Type B pancreatic cell (in vitro differentiated cells): ENCODE measurements at regions not wholly inside any gene's neighbourhood (a gene's known extent, or its start where the extent isn't known, plus 50 kb on each side); places are given as distances from the start of the nearest gene placed in this dataset.

ENCODE experiments used
- DNase-seq: peaks from one replicate; pipeline ENCODE4 v3.0.0; 2021; ENCODE audit warnings: mixed read lengths; ENCODE audit not compliant: unreplicated experiment; ENCODE audit errors: extremely low spot score
- H3K27ac Mint-ChIP-seq: 2 replicates; pipeline ENCODE4 v1.8.0; 2021; ENCODE audit warnings: mild to moderate bottlenecking, mixed read lengths
- H3K27me3 Mint-ChIP-seq: 2 replicates; pipeline ENCODE4 v1.8.0; 2021; ENCODE audit warnings: mixed read lengths
- H3K36me3 Mint-ChIP-seq: 2 replicates; pipeline ENCODE4 v1.8.0; 2021; ENCODE audit warnings: mixed read lengths
- H3K4me1 Mint-ChIP-seq: one replicate; pipeline ENCODE4 v1.8.0; 2021; ENCODE audit warnings: mixed read lengths; ENCODE audit not compliant: unreplicated experiment
- H3K4me3 Mint-ChIP-seq: 2 replicates; pipeline ENCODE4 v1.8.0; 2021; ENCODE audit warnings: mild to moderate bottlenecking, mixed read lengths
- H3K9me3 Mint-ChIP-seq: 2 replicates; pipeline ENCODE4 v1.8.0; 2021; ENCODE audit warnings: mixed read lengths
- TF ChIP-seq, protein P1 (sequence below): fragments of 200-600 bp; sonication (generic); conservative IDR thresholded peaks from 2 replicates; pipeline ENCODE4 v1.5.0; 2021; ENCODE audit warnings: antibody characterized with exemption, mild to moderate bottlenecking

- no peak overlapping the region for H3K27ac Mint-ChIP-seq
- peaks cover 5% of the 10 kb centered on the region for H3K27me3 Mint-ChIP-seq
- TF ChIP-seq, protein P1, sequence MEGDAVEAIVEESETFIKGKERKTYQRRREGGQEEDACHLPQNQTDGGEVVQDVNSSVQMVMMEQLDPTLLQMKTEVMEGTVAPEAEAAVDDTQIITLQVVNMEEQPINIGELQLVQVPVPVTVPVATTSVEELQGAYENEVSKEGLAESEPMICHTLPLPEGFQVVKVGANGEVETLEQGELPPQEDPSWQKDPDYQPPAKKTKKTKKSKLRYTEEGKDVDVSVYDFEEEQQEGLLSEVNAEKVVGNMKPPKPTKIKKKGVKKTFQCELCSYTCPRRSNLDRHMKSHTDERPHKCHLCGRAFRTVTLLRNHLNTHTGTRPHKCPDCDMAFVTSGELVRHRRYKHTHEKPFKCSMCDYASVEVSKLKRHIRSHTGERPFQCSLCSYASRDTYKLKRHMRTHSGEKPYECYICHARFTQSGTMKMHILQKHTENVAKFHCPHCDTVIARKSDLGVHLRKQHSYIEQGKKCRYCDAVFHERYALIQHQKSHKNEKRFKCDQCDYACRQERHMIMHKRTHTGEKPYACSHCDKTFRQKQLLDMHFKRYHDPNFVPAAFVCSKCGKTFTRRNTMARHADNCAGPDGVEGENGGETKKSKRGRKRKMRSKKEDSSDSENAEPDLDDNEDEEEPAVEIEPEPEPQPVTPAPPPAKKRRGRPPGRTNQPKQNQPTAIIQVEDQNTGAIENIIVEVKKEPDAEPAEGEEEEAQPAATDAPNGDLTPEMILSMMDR = no peak
- no peak overlapping the region for H3K4me3 Mint-ChIP-seq
- no peaks in the 10 kb centered on the region for H3K4me1 Mint-ChIP-seq
- DNase-seq = no peak
- no peaks in the 10 kb centered on the region for H3K36me3 Mint-ChIP-seq
- no peaks in the 10 kb centered on the region for H3K9me3 Mint-ChIP-seq
Measured at GRCh38 chr4:187432310-187432709, 563.3 kb upstream of the ZFP42 start.

DNA sequence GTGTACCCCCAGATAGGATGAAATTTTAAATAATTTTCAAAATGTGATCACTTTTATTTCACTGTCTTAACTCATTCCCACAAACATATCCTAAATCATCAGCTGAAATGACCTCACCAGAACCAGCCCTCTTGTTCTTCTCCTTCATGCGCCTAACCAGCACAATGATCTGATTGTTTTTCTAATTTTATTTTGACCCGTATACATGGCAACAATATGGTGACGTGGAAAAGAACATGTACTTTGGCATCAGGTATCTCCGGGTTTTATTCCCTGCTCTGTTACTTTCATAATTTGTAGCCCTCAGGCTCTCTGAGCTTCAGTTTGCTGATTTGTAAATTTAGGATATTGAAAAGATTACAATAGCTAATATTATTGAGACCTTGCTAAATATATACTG lies 562.4 kb upstream of the ZFP42 start:
- Mint-ChIP-seq H3K27ac (no peak overlapping the region), H3K36me3 (no peaks in the 10 kb centered on the region), H3K9me3 (no peaks in the 10 kb centered on the region), H3K4me3 (no peak overlapping the region), H3K27me3 (peaks cover 5% of the 10 kb centered on the region), H3K4me1 (no peaks in the 10 kb centered on the region)
- no peak for DNase-seq
- TF ChIP-seq, protein P1 = no peak

- Mint-ChIP-seq H3K4me3 (no peak overlapping the region), H3K4me1 (peaks cover 4% of the 10 kb centered on the region), H3K27ac (no peak overlapping the region), H3K36me3 (no peaks in the 10 kb centered on the region), H3K9me3 (no peaks in the 10 kb centered on the region), H3K27me3 (peaks cover 5% of the 10 kb centered on the region)
- TF ChIP-seq, protein P1 = no peak
- DNase-seq = no peak
Measured at GRCh38 chr4:187436251-187436650, 559.3 kb upstream of the ZFP42 start.

GRCh38 chr4:187444061-187444460 lies 551.5 kb upstream of the ZFP42 start:
- H3K27me3 Mint-ChIP-seq = no peaks in the 10 kb centered on the region
- TF ChIP-seq, protein P1 = no peak
- no peak overlapping the region for H3K27ac Mint-ChIP-seq
- no peaks in the 10 kb centered on the region for H3K36me3 Mint-ChIP-seq
- no peaks in the 10 kb centered on the region for H3K9me3 Mint-ChIP-seq
- peaks cover 4% of the 10 kb centered on the region for H3K4me1 Mint-ChIP-seq
- H3K4me3 Mint-ChIP-seq = no peak overlapping the region
- DNase-seq = no peak

- no peak overlapping the region for H3K27ac Mint-ChIP-seq
Measured at GRCh38 chr4:187449702-187450101, 545.9 kb upstream of the ZFP42 start.

More at GRCh38 chr4:187449702-187450101, 545.9 kb upstream of the ZFP42 start:
- no peaks in the 10 kb centered on the region for H3K9me3 Mint-ChIP-seq
- TF ChIP-seq, protein P1 = no peak
- no peaks in the 10 kb centered on the region for H3K4me1 Mint-ChIP-seq
- H3K4me3 Mint-ChIP-seq = no peak overlapping the region
- no peak for DNase-seq
- no peaks in the 10 kb centered on the region for H3K36me3 Mint-ChIP-seq
- no peaks in the 10 kb centered on the region for H3K27me3 Mint-ChIP-seq
